ENCODE measurements at regions not wholly inside any gene's neighbourhood (a gene's known extent, or its start where the extent isn't known, plus 50 kb on each side); places are given as distances from the start of the nearest gene placed in this dataset.

- TF ChIP-seq TAF1 (IDR thresholded peaks at IDR 0.05; ENCODE audit: borderline replicate concordance, low read depth, low read length) (no peak), POLR2AphosphoS5 (IDR thresholded peaks at IDR 0.05; ENCODE audit: low read depth, low read length) (no peak), POLR2A (IDR thresholded peaks at IDR 0.05; ENCODE audit: low read depth, low read length) (no peak)
These were observed 252.3 kb downstream of the GATA3 start for GRCh38 chr10:8306685-8307364.
